Peyer's patch (tissue), 4 donors: ENCODE measurements at regions not wholly inside any gene's neighbourhood (a gene's known extent, or its start where the extent isn't known, plus 50 kb on each side); places are given as distances from the start of the nearest gene placed in this dataset.

ENCODE experiments used
- DNase-seq, 3 donors: peaks; one replicate each; pipeline ENCODE4 v3.0.0-alpha.2; 2017 to 2019
- H3K27ac ChIP-seq, 4 donors: fragments of 200-600 bp; sonication (generic); one replicate each; pipeline ENCODE4 v1.5.1; 2016 to 2019
- H3K27me3 ChIP-seq, 2 donors: fragments of 200-600 bp; sonication (generic); one replicate each; pipeline ENCODE4 v1.5.1; 2019
- H3K36me3 ChIP-seq, 3 donors: fragments of 200-600 bp; sonication (generic); one replicate each; pipeline ENCODE4 v1.5.1; 2016 to 2019
- H3K4me1 ChIP-seq, 4 donors: fragments of 200-600 bp; sonication (generic); one replicate each; pipeline ENCODE4 v1.5.1; 2016 to 2019
- H3K4me3 ChIP-seq, 4 donors: fragments of 200-600 bp; sonication (generic); 1 replicate in 3 of 4; 2 replicates in 1 of 4; pipeline ENCODE4 v1.5.1; 2016 to 2019; ENCODE audit warnings: mild to moderate bottlenecking in 1 of 4
- H3K9me3 ChIP-seq, 4 donors: fragments of 200-600 bp; sonication (generic); one replicate each; pipeline ENCODE4 v1.5.1; 2016 to 2019; ENCODE audit warnings: mild to moderate bottlenecking in 1 of 4
- POLR2A ChIP-seq, 2 donors: fragments of 450-650 bp; IDR thresholded peaks; one replicate each; pipeline ENCODE4 v1.5.1; 2017; ENCODE audit warnings: antibody characterized with exemption in 2 of 2, mild to moderate bottlenecking in 2 of 2, moderate library complexity in 2 of 2
- TF ChIP-seq, protein P1 (sequence below), 6 experiments: fragments of 450-650 bp in 4 of 6; fragments of 200-600 bp in 2 of 6; sonication (generic) in 1 of 6; IDR thresholded peaks; one replicate each; pipeline ENCODE4 v1.5.1; 2017 to 2019; ENCODE audit warnings: antibody characterized with exemption in 6 of 6, mild to moderate bottlenecking in 3 of 6, moderate library complexity in 1 of 6

DNA sequence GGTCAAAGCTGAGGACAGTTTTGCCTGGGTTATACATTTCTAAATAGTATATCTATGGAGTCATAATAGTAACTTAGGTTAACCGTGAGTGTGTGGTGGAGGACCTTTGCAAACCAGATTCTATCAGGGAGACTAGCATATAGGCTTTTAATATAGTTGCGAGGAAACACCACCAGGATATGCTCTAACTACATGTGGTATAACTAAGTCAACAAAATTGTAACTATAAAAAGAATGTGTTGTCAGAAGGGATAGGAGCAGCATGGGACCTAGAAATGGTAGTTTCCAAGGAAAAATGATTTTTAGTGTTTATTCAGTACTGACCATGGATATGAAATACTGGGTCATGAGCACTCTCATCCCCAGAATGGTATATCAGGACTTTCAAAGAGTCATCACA, 338.1 kb downstream of the TGFB2 start:
- TF ChIP-seq POLR2A (IDR thresholded peaks at IDR 0.05): no peak
- TF ChIP-seq, protein P1, sequence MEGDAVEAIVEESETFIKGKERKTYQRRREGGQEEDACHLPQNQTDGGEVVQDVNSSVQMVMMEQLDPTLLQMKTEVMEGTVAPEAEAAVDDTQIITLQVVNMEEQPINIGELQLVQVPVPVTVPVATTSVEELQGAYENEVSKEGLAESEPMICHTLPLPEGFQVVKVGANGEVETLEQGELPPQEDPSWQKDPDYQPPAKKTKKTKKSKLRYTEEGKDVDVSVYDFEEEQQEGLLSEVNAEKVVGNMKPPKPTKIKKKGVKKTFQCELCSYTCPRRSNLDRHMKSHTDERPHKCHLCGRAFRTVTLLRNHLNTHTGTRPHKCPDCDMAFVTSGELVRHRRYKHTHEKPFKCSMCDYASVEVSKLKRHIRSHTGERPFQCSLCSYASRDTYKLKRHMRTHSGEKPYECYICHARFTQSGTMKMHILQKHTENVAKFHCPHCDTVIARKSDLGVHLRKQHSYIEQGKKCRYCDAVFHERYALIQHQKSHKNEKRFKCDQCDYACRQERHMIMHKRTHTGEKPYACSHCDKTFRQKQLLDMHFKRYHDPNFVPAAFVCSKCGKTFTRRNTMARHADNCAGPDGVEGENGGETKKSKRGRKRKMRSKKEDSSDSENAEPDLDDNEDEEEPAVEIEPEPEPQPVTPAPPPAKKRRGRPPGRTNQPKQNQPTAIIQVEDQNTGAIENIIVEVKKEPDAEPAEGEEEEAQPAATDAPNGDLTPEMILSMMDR (IDR thresholded peaks at IDR 0.05): no peak
- Histone ChIP-seq H3K36me3 (no peaks in the 10 kb centered on the region), H3K4me3 (no peak overlapping the region), H3K27me3 (no peaks in the 10 kb centered on the region), H3K27ac (no peak overlapping the region), H3K9me3 (no peaks in the 10 kb centered on the region), H3K4me1 (no peaks in the 10 kb centered on the region)
- no peak for DNase-seq

GRCh38 chr1:218686258-218686657, 341.1 kb downstream of the TGFB2 start:
- no peak for TF ChIP-seq POLR2A (IDR thresholded peaks at IDR 0.05)
- TF ChIP-seq, protein P1 (IDR thresholded peaks at IDR 0.05): no peak
- no peaks in the 10 kb centered on the region for H3K27me3 ChIP-seq

DNA sequence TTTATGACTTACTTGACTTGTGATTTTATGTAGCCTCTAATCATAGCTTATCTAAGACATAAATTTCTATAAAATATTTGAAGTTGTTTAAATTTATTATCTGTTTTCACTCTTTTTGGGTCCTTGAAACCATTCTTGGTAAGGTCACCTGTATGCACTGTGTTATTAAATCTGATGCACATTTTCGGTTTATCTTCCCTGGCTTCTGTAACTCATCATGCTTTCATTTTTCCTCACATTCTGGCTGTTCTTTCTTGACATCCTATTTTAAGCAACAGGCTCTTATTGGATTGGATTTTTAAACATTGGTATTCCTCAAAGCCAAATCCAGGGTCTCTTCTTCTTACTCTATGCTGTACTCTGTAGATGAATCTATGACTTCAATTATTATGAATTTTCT, 341.6 kb downstream of the TGFB2 start:
- TF ChIP-seq, protein P1 (IDR thresholded peaks at IDR 0.05): no peak
- TF ChIP-seq POLR2A (IDR thresholded peaks at IDR 0.05): no peak
- no peak overlapping the region for H3K27ac ChIP-seq
- H3K4me3 ChIP-seq: no peak overlapping the region
- H3K36me3 ChIP-seq: no peaks in the 10 kb centered on the region
- H3K9me3 ChIP-seq: no peaks in the 10 kb centered on the region
- H3K27me3 ChIP-seq: no peaks in the 10 kb centered on the region
- H3K4me1 ChIP-seq: no peaks in the 10 kb centered on the region
- DNase-seq: no peak

More at GRCh38 chr1:218686258-218686657, 341.1 kb downstream of the TGFB2 start:
- H3K4me3 ChIP-seq: no peak overlapping the region
- H3K4me1 ChIP-seq: no peaks in the 10 kb centered on the region
- no peaks in the 10 kb centered on the region for H3K9me3 ChIP-seq
- DNase-seq: no peak
- no peak overlapping the region for H3K27ac ChIP-seq
- H3K36me3 ChIP-seq: no peaks in the 10 kb centered on the region

- Histone ChIP-seq H3K9me3 (no peaks in the 10 kb centered on the region), H3K27ac (no peak overlapping the region), H3K27me3 (no peaks in the 10 kb centered on the region), H3K4me1 (no peaks in the 10 kb centered on the region), H3K4me3 (no peak overlapping the region), H3K36me3 (no peaks in the 10 kb centered on the region)
- no peak for DNase-seq
- TF ChIP-seq, protein P1 (IDR thresholded peaks at IDR 0.05): no peak
- no peak for TF ChIP-seq POLR2A (IDR thresholded peaks at IDR 0.05)
Observed at GRCh38 chr1:218692808-218693207, 347.7 kb downstream of the TGFB2 start.

DNA sequence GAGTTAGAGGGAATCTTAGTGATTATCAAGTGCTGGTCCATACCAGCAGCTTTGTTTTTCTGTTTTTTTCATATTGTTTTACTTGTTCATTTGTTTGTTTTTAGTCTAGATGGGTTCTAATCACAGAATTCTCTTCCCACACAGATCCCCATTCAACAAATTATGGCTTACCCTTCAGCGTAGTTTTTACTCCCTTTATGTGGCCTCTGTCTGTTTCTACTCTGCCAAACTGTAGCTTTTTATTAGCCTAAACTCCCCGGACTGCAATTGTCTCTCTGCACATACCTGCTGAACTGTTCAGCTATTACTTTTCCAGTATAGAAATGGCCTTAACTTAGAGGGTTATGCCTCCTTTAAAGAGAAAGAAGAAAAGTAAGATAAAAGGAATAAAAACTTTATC, 348.5 kb downstream of the TGFB2 start:
- H3K9me3 ChIP-seq: no peaks in the 10 kb centered on the region
- DNase-seq: no peak
- no peak overlapping the region for H3K27ac ChIP-seq
- no peaks in the 10 kb centered on the region for H3K36me3 ChIP-seq
- no peak for TF ChIP-seq POLR2A (IDR thresholded peaks at IDR 0.05)
- TF ChIP-seq, protein P1 (IDR thresholded peaks at IDR 0.05): no peak
- no peak overlapping the region for H3K4me3 ChIP-seq
- H3K27me3 ChIP-seq: no peaks in the 10 kb centered on the region
- no peaks in the 10 kb centered on the region for H3K4me1 ChIP-seq

GRCh38 chr1:218694085-218694484, 348.9 kb downstream of the TGFB2 start:
- Histone ChIP-seq H3K27ac (no peak overlapping the region), H3K4me3 (no peak overlapping the region), H3K9me3 (no peaks in the 10 kb centered on the region), H3K36me3 (no peaks in the 10 kb centered on the region), H3K4me1 (no peaks in the 10 kb centered on the region), H3K27me3 (no peaks in the 10 kb centered on the region)
- no peak for DNase-seq
- TF ChIP-seq, protein P1 (IDR thresholded peaks at IDR 0.05): no peak
- TF ChIP-seq POLR2A (IDR thresholded peaks at IDR 0.05): no peak
